ENCODE measurements at regions not wholly inside any gene's neighbourhood (a gene's known extent, or its start where the extent isn't known, plus 50 kb on each side); places are given as distances from the start of the nearest gene placed in this dataset.
"Not testable (repeated sequence)": the region's sequence is repeated elsewhere in the genome, so short reads cannot be mapped to it uniquely, and the experiment has no call there.

GRCh38 chr6:19602434-19603013 is 234.6 kb upstream of the ID4 start:
- ChIA-PET POLR2A (ENCODE audit: low non-redundant PET) (no interaction called here), CTCF (no interaction called here)
- no peak for DNase-seq (ENCODE audit: low spot score)
- TF ChIP-seq CTCF (conservative IDR thresholded peaks at IDR 0.05; ENCODE audit: low read depth) = no peak
- no peak overlapping the region for H3K27ac ChIP-seq

GRCh38 chr6:19603721-19604120 is 233.4 kb upstream of the ID4 start:
- no peak for TF ChIP-seq CTCF (conservative IDR thresholded peaks at IDR 0.05; ENCODE audit: low read depth)
- no peak overlapping the region for H3K27ac ChIP-seq
- DNase-seq (ENCODE audit: low spot score) = no peak
- ChIA-PET CTCF (interaction anchor here (0.6 to 0.7 kb wide), 2 partner anchors 209 to 509 kb away, joined by 4 to 5 read pairs; no protein-coding TSS in a partner anchor), POLR2A (ENCODE audit: low non-redundant PET) (no interaction called here)

- ChIA-PET POLR2A (ENCODE audit: low non-redundant PET) (no interaction called here), CTCF (no interaction called here)
- H3K27ac ChIP-seq = no peak overlapping the region
- no peak for DNase-seq (ENCODE audit: low spot score)
- no peak for TF ChIP-seq CTCF (conservative IDR thresholded peaks at IDR 0.05; ENCODE audit: low read depth)
Observed at GRCh38 chr6:19605624-19606023, 231.5 kb upstream of the ID4 start.

- POLR2A ChIA-PET (ENCODE audit: low non-redundant PET) = no interaction called here
- H3K27ac ChIP-seq = no peak overlapping the region
Observed at GRCh38 chr6:19608546-19608945, 228.6 kb upstream of the ID4 start.

GRCh38 chr6:19609972-19610641 is 227.1 kb upstream of the ID4 start:
- no peak for TF ChIP-seq CTCF (conservative IDR thresholded peaks at IDR 0.05; ENCODE audit: low read depth)
- POLR2A ChIA-PET (ENCODE audit: low non-redundant PET) = no interaction called here
- H3K27ac ChIP-seq = no peak overlapping the region
- no peak for DNase-seq (ENCODE audit: low spot score)
- CTCF ChIA-PET = interaction anchor here (0.9 kb wide), 1 partner anchor 33 kb away, joined by 4 read pairs; no protein-coding TSS in a partner anchor

More at GRCh38 chr6:19608546-19608945, 228.6 kb upstream of the ID4 start:
- TF ChIP-seq CTCF (conservative IDR thresholded peaks at IDR 0.05; ENCODE audit: low read depth) = no peak
- CTCF ChIA-PET = interaction anchor here (0.6 kb wide), 1 partner anchor 49 kb away, joined by 3 read pairs; no protein-coding TSS in a partner anchor
- no peak for DNase-seq (ENCODE audit: low spot score)

GRCh38 chr6:19612672-19613466 is 224.3 kb upstream of the ID4 start:
- POLR2A ChIA-PET (ENCODE audit: low non-redundant PET); DNase-seq (ENCODE audit: low spot score); CTCF ChIA-PET; H3K27ac ChIP-seq: not testable (repeated sequence)

Data from RWPE1 (cell line).